ENCODE measurements at regions not wholly inside any gene's neighbourhood (a gene's known extent, or its start where the extent isn't known, plus 50 kb on each side); places are given as distances from the start of the nearest gene placed in this dataset.

GRCh38 chr16:80009971-80010659 lies 409.6 kb upstream of the MAF start:
- CTCF ChIA-PET, result interaction anchor here (0.5 kb wide), 1 partner anchor 143 kb away, joined by 5 read pairs; no protein-coding TSS in a partner anchor
- no peaks in the 10 kb centered on the region for H3K4me1 ChIP-seq (ENCODE audit: insufficient read depth, low read length, poor library complexity, severe bottlenecking)
- TF ChIP-seq CTCF (conservative IDR thresholded peaks at IDR 0.05; ENCODE audit: low read depth, low read length) (no peak), EZH2 (IDR thresholded peaks at IDR 0.05; ENCODE audit: borderline replicate concordance, low read depth, low read length, poor library complexity, severe bottlenecking) (no peak)
- intact Hi-C loops (cut with micrococcal nuclease; ENCODE audit: unreplicated experiment), result no loop called here
- BruUV-seq (replicated peaks), result no TSS peak
- H3K4me3 ChIP-seq (ENCODE audit: low read depth, low read length, poor library complexity, severe bottlenecking), result no peak overlapping the region
- no peak for DNase-seq (ENCODE audit: low spot score)
- no peaks in the 10 kb centered on the region for H3K27me3 ChIP-seq (replicated peaks; ENCODE audit: insufficient read depth, low read depth, low read length, poor library complexity)
- no peaks in the 10 kb centered on the region for H3K36me3 ChIP-seq (ENCODE audit: insufficient read depth, low read length, poor library complexity, severe bottlenecking)
- H3K9me3 ChIP-seq (ENCODE audit: low read depth, low read length, poor library complexity, severe bottlenecking), result peaks cover 7% of the 10 kb centered on the region
- POLR2A ChIA-PET (ENCODE audit: low non-redundant PET), result no interaction called here
- H3K27ac ChIP-seq (ENCODE audit: low read depth, low read length, poor library complexity, severe bottlenecking), result no peak overlapping the region

DNA sequence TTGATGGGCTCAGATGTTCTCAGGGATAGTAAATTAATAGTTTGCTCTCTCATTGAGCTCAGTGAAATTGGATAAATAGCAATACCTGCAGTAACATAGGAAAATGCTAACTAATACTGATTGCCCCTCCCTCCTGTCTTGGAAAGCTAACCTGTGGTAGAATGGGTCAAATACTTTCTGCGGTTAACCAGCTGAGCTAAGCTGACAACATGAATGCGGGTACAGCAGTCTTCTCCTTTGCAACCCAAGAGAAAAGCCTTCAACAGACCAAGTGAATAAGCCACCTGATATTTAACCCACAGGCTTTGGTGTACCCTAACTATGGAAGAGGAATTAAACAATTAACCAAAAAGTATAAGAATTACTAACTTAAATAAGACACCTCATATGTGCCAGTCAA lies 408.3 kb upstream of the MAF start:
- CTCF ChIA-PET, result no interaction called here

GRCh38 chr16:80007231-80007630 lies 406.7 kb upstream of the MAF start:
- no peaks in the 10 kb centered on the region for H3K4me1 ChIP-seq (ENCODE audit: insufficient read depth, low read length, poor library complexity, severe bottlenecking)
- no peak overlapping the region for H3K27ac ChIP-seq (ENCODE audit: low read depth, low read length, poor library complexity, severe bottlenecking)
- H3K4me3 ChIP-seq (ENCODE audit: low read depth, low read length, poor library complexity, severe bottlenecking), result no peak overlapping the region
- no peaks in the 10 kb centered on the region for H3K27me3 ChIP-seq (replicated peaks; ENCODE audit: insufficient read depth, low read depth, low read length, poor library complexity)
- BruUV-seq (replicated peaks), result no TSS peak
- CTCF ChIA-PET, result no interaction called here
- TF ChIP-seq EZH2 (IDR thresholded peaks at IDR 0.05; ENCODE audit: borderline replicate concordance, low read depth, low read length, poor library complexity, severe bottlenecking), result no peak
- no peak for TF ChIP-seq CTCF (conservative IDR thresholded peaks at IDR 0.05; ENCODE audit: low read depth, low read length)
- no peak for DNase-seq (ENCODE audit: low spot score)
- POLR2A ChIA-PET (ENCODE audit: low non-redundant PET), result no interaction called here
- intact Hi-C loops (cut with micrococcal nuclease; ENCODE audit: unreplicated experiment), result no loop called here
- H3K36me3 ChIP-seq (ENCODE audit: insufficient read depth, low read length, poor library complexity, severe bottlenecking), result no peaks in the 10 kb centered on the region
- peaks cover 7% of the 10 kb centered on the region for H3K9me3 ChIP-seq (ENCODE audit: low read depth, low read length, poor library complexity, severe bottlenecking)

More for the DNA sequence above, 408.3 kb upstream of the MAF start:
- no peaks in the 10 kb centered on the region for H3K4me1 ChIP-seq (ENCODE audit: insufficient read depth, low read length, poor library complexity, severe bottlenecking)
- H3K27ac ChIP-seq (ENCODE audit: low read depth, low read length, poor library complexity, severe bottlenecking), result no peak overlapping the region
- intact Hi-C loops (cut with micrococcal nuclease; ENCODE audit: unreplicated experiment), result no loop called here
- no peak overlapping the region for H3K4me3 ChIP-seq (ENCODE audit: low read depth, low read length, poor library complexity, severe bottlenecking)
- no TSS peak for BruUV-seq (replicated peaks)
- peaks cover 7% of the 10 kb centered on the region for H3K9me3 ChIP-seq (ENCODE audit: low read depth, low read length, poor library complexity, severe bottlenecking)
- POLR2A ChIA-PET (ENCODE audit: low non-redundant PET), result no interaction called here
- TF ChIP-seq CTCF (conservative IDR thresholded peaks at IDR 0.05; ENCODE audit: low read depth, low read length) (no peak), EZH2 (IDR thresholded peaks at IDR 0.05; ENCODE audit: borderline replicate concordance, low read depth, low read length, poor library complexity, severe bottlenecking) (no peak)
- H3K36me3 ChIP-seq (ENCODE audit: insufficient read depth, low read length, poor library complexity, severe bottlenecking), result no peaks in the 10 kb centered on the region
- no peak for DNase-seq (ENCODE audit: low spot score)
- no peaks in the 10 kb centered on the region for H3K27me3 ChIP-seq (replicated peaks; ENCODE audit: insufficient read depth, low read depth, low read length, poor library complexity)
